Panc1 (cell line): ENCODE measurements at regions not wholly inside any gene's neighbourhood (a gene's known extent, or its start where the extent isn't known, plus 50 kb on each side); places are given as distances from the start of the nearest gene placed in this dataset.

Source experiments
- ATAC-seq: fragments of 200-7000 bp; cut with Tn5 transposase; 2 replicates; pipeline ENCODE4 v1.9.1; 2020; ENCODE audit warnings: mild to moderate bottlenecking, moderate library complexity
- BruUV-seq: library from RNA; stranded (reverse); fragments of 400-500 nt; replicated peaks from 2 replicates; lab custom pipeline; 2021; lab: Mats Ljungman, UMichigan
- CTCF ChIA-PET: fragments of 300-600 bp; sonication (Branson Sonifier 250); formaldehyde crosslinking; loops from one replicate; lab custom pipeline; 2022; ENCODE audit warnings: antibody characterized with exemption; lab: Charles Lee
- POLR2A ChIA-PET: fragments of 300-600 bp; sonication (Branson Sonifier 250); formaldehyde crosslinking; loops from one replicate; lab custom pipeline; 2022; ENCODE audit warnings: antibody characterized with exemption; lab: Charles Lee
- DNase-seq: peaks from one replicate; pipeline ENCODE4 v3.0.0-alpha.2; 2010; ENCODE audit warnings: low read depth, low spot score
- H3K27ac ChIP-seq: 2 replicates; pipeline ENCODE4 v1.5.1; 2011; ENCODE audit warnings: mild to moderate bottlenecking, low read length, inconsistent platforms
- H3K27me3 ChIP-seq: fragments of 200-500 bp; sonication (Bioruptor generic); 2 replicates; pipeline ENCODE4 v1.6.0; 2014; ENCODE audit warnings: low read length, inconsistent platforms; ENCODE audit not compliant: control insufficient read depth, insufficient read depth
- H3K36me3 ChIP-seq: fragments of 200-500 bp; sonication (Bioruptor generic); 2 replicates; pipeline ENCODE4 v1.5.1; 2014; ENCODE audit warnings: inconsistent platforms, mild to moderate bottlenecking, low read length, moderate library complexity; ENCODE audit not compliant: control insufficient read depth, insufficient read depth
- H3K4me1 ChIP-seq: 2 replicates; pipeline ENCODE4 v1.5.1; 2011; ENCODE audit warnings: inconsistent platforms, mild to moderate bottlenecking, low read length, moderate library complexity; ENCODE audit not compliant: control insufficient read depth, insufficient read depth
- H3K4me3 ChIP-seq, 2 experiments: 2 replicates each; pipeline ENCODE4 v1.5.1; 2011 to 2012; ENCODE audit warnings: low read depth in 2 of 2, low read length in 2 of 2, mild to moderate bottlenecking in 2 of 2, inconsistent platforms in 1 of 2, moderate library complexity in 1 of 2
- H3K9me3 ChIP-seq: fragments of 200-500 bp; sonication (Bioruptor generic); 2 replicates; pipeline ENCODE4 v1.5.1; 2014; ENCODE audit warnings: low read depth, mild to moderate bottlenecking, inconsistent platforms, low read length, moderate library complexity; ENCODE audit not compliant: control insufficient read depth, insufficient read depth
- CTCF ChIP-seq: fragments of 450-650 bp; IDR thresholded peaks from 2 replicates; pipeline ENCODE4 v1.5.1; 2017; ENCODE audit warnings: mild to moderate bottlenecking
- POLR2AphosphoS5 ChIP-seq: IDR thresholded peaks from 2 replicates; pipeline ENCODE4 v1.6.1; 2012; ENCODE audit warnings: mild to moderate bottlenecking, low read depth, low read length, moderate library complexity
- REST ChIP-seq, 2 experiments: IDR thresholded peaks; 2 replicates each; pipeline ENCODE4 v1.6.1; 2011 to 2012; ENCODE audit warnings: low read depth in 2 of 2, control low read depth in 1 of 2, low read length in 1 of 2, mild to moderate bottlenecking in 1 of 2, moderate library complexity in 1 of 2; ENCODE audit not compliant: insufficient read depth in 1 of 2
- SIN3A ChIP-seq: IDR thresholded peaks from 2 replicates; pipeline ENCODE4 v1.6.1; 2012; ENCODE audit warnings: low read depth, mild to moderate bottlenecking, low read length, moderate library complexity, borderline replicate concordance; ENCODE audit not compliant: insufficient read depth
- TCF7L2 ChIP-seq: IDR thresholded peaks from 2 replicates; pipeline ENCODE4 v1.6.1; 2011; ENCODE audit warnings: mild to moderate bottlenecking, low read depth, low read length, inconsistent platforms
- in situ Hi-C: cut with HindIII; loops from 2 replicates; pipeline ENCODE4 v1.10.0; 2016; ENCODE audit warnings: low sequenced_read_pairs, low pct_unique_long_range_greater_than_20kb
- intact Hi-C: fragments of 100-400 bp; cut with micrococcal nuclease; formaldehyde crosslinking; loops from one replicate; pipeline ENCODE4 v1.10.0; 2022; ENCODE audit not compliant: unreplicated experiment

DNA sequence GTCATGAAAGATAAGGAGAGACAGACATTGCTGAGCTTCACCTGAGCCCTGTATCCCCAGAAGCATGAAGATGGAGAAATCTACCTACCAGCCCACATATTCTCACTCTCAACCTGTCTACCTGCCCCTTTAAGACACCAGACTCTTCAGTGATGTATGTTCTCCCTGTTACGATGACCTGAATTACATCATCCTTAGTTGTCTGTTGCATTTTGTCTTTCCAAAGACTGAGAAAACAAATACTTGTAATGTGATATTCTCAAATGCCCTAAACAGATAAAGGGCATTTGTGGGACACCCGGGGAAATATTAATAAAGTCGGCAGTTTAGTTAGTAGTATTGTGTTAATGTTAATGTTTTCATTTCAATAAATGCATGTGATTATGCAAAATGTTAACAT lies 305.8 kb upstream of the IGFBP3 start:
- no peaks in the 10 kb centered on the region for H3K9me3 ChIP-seq
- no peak overlapping the region for H3K4me3 ChIP-seq
- TF ChIP-seq TCF7L2 = no peak
- no peak for TF ChIP-seq SIN3A
- TF ChIP-seq REST (IDR thresholded peaks at IDR 0.05; ENCODE audit: insufficient read depth in 1 of 2, low read depth in 2 of 2, low read length in 1 of 2) = no peak
- TF ChIP-seq POLR2AphosphoS5 = no peak
- TF ChIP-seq CTCF = no peak
- H3K4me1 ChIP-seq = no peaks in the 10 kb centered on the region
- BruUV-seq = no TSS peak
- H3K27me3 ChIP-seq = no peaks in the 10 kb centered on the region
- ChIA-PET POLR2A (no interaction called here), CTCF (no interaction called here)
- H3K36me3 ChIP-seq = no peaks in the 10 kb centered on the region
- no peak overlapping the region for H3K27ac ChIP-seq
- in situ Hi-C loops (loop anchor here (5.0 kb wide), 1 partner anchor 45 kb away; no protein-coding TSS in a partner anchor), intact Hi-C loops (no loop called here)
- DNase-seq (no peak), ATAC-seq (no peak)

- intact Hi-C loops = no loop called here
- Histone ChIP-seq H3K27me3 (no peaks in the 10 kb centered on the region), H3K4me3 (no peak overlapping the region), H3K27ac (no peak overlapping the region), H3K4me1 (no peaks in the 10 kb centered on the region), H3K9me3 (no peaks in the 10 kb centered on the region), H3K36me3 (no peaks in the 10 kb centered on the region)
- DNase-seq = no peak
- no TSS peak for BruUV-seq
- TF ChIP-seq POLR2AphosphoS5 (no peak), REST (IDR thresholded peaks at IDR 0.05; ENCODE audit: insufficient read depth in 1 of 2, low read depth in 2 of 2, low read length in 1 of 2) (no peak), CTCF (no peak)
- CTCF ChIA-PET = no interaction called here
- POLR2A ChIA-PET = no interaction called here
- ATAC-seq = no peak
- in situ Hi-C loops = no loop called here
Measured at GRCh38 chr7:46224363-46224762, 303.3 kb upstream of the IGFBP3 start.
